ENCODE measurements at regions not wholly inside any gene's neighbourhood (a gene's known extent, or its start where the extent isn't known, plus 50 kb on each side); places are given as distances from the start of the nearest gene placed in this dataset.

GRCh38 chr2:100682536-100682935 lies 119.7 kb downstream of the PDCL3 start:
- H3K27ac ChIP-seq, result no peak overlapping the region
- no peak overlapping the region for H3K4me3 ChIP-seq
- H3K9me3 ChIP-seq, result no peaks in the 10 kb centered on the region
- intact Hi-C loops (cut with DNase I), result no loop called here
- H3K36me3 ChIP-seq, result no peaks in the 10 kb centered on the region
- H3K27me3 ChIP-seq, result no peaks in the 10 kb centered on the region
- H3K4me1 ChIP-seq, result no peaks in the 10 kb centered on the region
- TF ChIP-seq, protein P1, sequence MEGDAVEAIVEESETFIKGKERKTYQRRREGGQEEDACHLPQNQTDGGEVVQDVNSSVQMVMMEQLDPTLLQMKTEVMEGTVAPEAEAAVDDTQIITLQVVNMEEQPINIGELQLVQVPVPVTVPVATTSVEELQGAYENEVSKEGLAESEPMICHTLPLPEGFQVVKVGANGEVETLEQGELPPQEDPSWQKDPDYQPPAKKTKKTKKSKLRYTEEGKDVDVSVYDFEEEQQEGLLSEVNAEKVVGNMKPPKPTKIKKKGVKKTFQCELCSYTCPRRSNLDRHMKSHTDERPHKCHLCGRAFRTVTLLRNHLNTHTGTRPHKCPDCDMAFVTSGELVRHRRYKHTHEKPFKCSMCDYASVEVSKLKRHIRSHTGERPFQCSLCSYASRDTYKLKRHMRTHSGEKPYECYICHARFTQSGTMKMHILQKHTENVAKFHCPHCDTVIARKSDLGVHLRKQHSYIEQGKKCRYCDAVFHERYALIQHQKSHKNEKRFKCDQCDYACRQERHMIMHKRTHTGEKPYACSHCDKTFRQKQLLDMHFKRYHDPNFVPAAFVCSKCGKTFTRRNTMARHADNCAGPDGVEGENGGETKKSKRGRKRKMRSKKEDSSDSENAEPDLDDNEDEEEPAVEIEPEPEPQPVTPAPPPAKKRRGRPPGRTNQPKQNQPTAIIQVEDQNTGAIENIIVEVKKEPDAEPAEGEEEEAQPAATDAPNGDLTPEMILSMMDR (IDR thresholded peaks at IDR 0.05), result no peak
- H3K9ac ChIP-seq (ENCODE audit: low read depth in 2 of 2, low read length in 2 of 2), result no peak overlapping the region
- no peak for DNase-seq

GRCh38 chr2:100683231-100683630 lies 120.4 kb downstream of the PDCL3 start:
- H3K36me3 ChIP-seq, result no peaks in the 10 kb centered on the region
- DNase-seq, result no peak
- H3K4me1 ChIP-seq, result no peaks in the 10 kb centered on the region
- no peak overlapping the region for H3K27ac ChIP-seq
- H3K4me3 ChIP-seq, result no peak overlapping the region
- H3K9ac ChIP-seq (ENCODE audit: low read depth in 2 of 2, low read length in 2 of 2), result no peak overlapping the region
- intact Hi-C loops (cut with DNase I), result no loop called here
- no peaks in the 10 kb centered on the region for H3K9me3 ChIP-seq
- no peaks in the 10 kb centered on the region for H3K27me3 ChIP-seq
- TF ChIP-seq, protein P1 (IDR thresholded peaks at IDR 0.05), result no peak

- DNase-seq, result no peak
- Histone ChIP-seq H3K27ac (no peak overlapping the region), H3K9ac (ENCODE audit: low read depth in 2 of 2, low read length in 2 of 2) (no peak overlapping the region), H3K27me3 (no peaks in the 10 kb centered on the region), H3K36me3 (no peaks in the 10 kb centered on the region), H3K4me1 (no peaks in the 10 kb centered on the region), H3K9me3 (no peaks in the 10 kb centered on the region), H3K4me3 (no peak overlapping the region)
- TF ChIP-seq, protein P1 (IDR thresholded peaks at IDR 0.05), result no peak
- intact Hi-C loops (cut with DNase I), result no loop called here
Measured at GRCh38 chr2:100691846-100692245, 128.1 kb upstream of the NPAS2 start.

- no peak overlapping the region for H3K27ac ChIP-seq
- TF ChIP-seq, protein P1 (IDR thresholded peaks at IDR 0.05), result no peak
- DNase-seq, result no peak
- no peak overlapping the region for H3K9ac ChIP-seq (ENCODE audit: low read depth in 2 of 2, low read length in 2 of 2)
- no peak overlapping the region for H3K4me3 ChIP-seq
- intact Hi-C loops (cut with DNase I), result no loop called here
- H3K9me3 ChIP-seq, result no peaks in the 10 kb centered on the region
- no peaks in the 10 kb centered on the region for H3K36me3 ChIP-seq
- no peaks in the 10 kb centered on the region for H3K27me3 ChIP-seq
- no peaks in the 10 kb centered on the region for H3K4me1 ChIP-seq
Measured at GRCh38 chr2:100692381-100692780, 127.6 kb upstream of the NPAS2 start.

- DNase-seq, result no peak
- no peaks in the 10 kb centered on the region for H3K9me3 ChIP-seq
- intact Hi-C loops (cut with DNase I), result no loop called here
- H3K36me3 ChIP-seq, result no peaks in the 10 kb centered on the region
- no peak overlapping the region for H3K27ac ChIP-seq
- H3K4me3 ChIP-seq, result no peak overlapping the region
- TF ChIP-seq, protein P1 (IDR thresholded peaks at IDR 0.05), result no peak
- H3K27me3 ChIP-seq, result no peaks in the 10 kb centered on the region
- no peak overlapping the region for H3K9ac ChIP-seq (ENCODE audit: low read depth in 2 of 2, low read length in 2 of 2)
- no peaks in the 10 kb centered on the region for H3K4me1 ChIP-seq
Measured at GRCh38 chr2:100692906-100693305, 127.0 kb upstream of the NPAS2 start.

GRCh38 chr2:100699131-100699530 lies 120.8 kb upstream of the NPAS2 start:
- Histone ChIP-seq H3K36me3 (no peaks in the 10 kb centered on the region), H3K27ac (no peak overlapping the region), H3K9me3 (no peaks in the 10 kb centered on the region), H3K4me3 (no peak overlapping the region), H3K9ac (ENCODE audit: low read depth in 2 of 2, low read length in 2 of 2) (no peak overlapping the region), H3K4me1 (no peaks in the 10 kb centered on the region), H3K27me3 (no peaks in the 10 kb centered on the region)
- no peak for DNase-seq
- intact Hi-C loops (cut with DNase I), result no loop called here
- TF ChIP-seq, protein P1 (IDR thresholded peaks at IDR 0.05), result no peak
